ENCODE measurements at regions not wholly inside any gene's neighbourhood (a gene's known extent, or its start where the extent isn't known, plus 50 kb on each side); places are given as distances from the start of the nearest gene placed in this dataset.
"Not testable (repeated sequence)": the region's sequence is repeated elsewhere in the genome, so short reads cannot be mapped to it uniquely, and the experiment has no call there.

DNA sequence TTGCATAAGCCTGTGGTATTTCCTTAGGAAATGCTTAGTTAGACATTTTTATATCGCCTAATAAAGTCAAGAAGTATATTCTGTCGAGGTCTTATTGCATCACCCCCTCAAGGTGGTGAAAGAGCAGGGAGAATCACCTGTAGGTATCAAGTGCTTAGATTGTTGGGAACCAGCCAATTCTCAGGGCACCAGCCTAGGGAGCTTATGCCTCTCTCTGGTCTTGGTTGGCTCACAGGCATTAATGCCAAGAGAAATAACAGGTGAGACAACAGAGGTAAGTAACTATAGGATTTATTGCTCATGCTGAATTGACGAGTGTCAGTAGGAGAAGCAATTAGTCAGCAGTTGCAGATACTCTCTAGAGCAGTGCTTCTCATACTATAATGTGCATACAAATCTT lies 663.3 kb upstream of the ZNF804A start:
- DNase-seq: no peak

DNA sequence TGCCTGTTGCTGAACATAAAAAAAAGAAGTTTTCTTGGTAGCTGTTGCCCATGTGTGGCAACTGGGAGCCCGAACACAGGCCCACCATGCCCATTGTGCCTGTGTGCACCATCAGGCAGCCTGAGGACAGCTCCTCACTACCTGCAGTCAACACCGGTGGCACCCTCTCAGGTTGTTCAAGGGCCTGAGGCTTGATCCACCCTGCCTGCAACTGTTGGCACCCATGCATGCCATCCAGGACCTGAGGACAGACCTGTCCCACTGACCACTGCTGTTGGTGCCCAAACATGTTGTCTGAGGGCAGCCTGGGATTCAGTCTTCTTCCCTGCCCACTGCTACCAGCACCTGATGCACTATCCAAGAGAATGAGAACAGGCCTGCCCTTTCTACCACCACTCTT lies 661.1 kb upstream of the ZNF804A start:
- DNase-seq: no peak

DNA sequence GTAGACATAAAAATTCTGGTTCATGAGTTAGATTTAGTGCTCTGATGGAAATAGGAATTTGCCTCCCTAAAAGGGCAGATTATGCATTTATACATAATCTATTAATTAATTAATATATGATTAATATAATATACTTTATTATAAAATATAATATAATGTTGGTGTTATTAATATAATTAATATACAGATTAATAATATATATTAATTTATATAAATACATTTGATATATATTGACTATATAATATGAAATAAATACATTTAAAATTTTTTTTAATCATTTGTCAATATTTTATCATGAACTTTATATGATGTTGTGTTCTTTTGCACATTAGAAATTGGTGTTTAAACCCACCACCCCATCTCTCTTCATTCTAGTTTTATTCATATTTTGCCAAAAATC lies 652.1 kb upstream of the ZNF804A start:
- no peak for DNase-seq

DNA sequence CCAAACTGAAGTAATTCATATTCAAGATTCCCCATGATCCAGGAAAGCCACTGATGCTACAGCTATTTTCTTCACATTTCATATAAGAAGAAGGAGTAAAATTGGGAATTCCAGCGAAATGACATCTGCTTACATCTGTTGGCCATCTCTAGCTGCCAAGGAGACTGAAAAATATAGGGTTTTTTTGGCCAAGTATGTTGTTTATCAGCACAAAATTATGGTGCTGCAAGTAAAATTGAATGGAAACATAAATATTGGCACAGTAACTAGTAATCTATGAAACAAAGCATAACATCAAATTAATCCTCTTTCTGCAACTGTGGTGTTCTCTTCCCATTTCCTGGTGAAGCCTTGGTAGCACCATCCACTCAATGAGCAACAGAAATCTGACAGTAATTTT lies 649.5 kb upstream of the ZNF804A start:
- DNase-seq: no peak

DNA sequence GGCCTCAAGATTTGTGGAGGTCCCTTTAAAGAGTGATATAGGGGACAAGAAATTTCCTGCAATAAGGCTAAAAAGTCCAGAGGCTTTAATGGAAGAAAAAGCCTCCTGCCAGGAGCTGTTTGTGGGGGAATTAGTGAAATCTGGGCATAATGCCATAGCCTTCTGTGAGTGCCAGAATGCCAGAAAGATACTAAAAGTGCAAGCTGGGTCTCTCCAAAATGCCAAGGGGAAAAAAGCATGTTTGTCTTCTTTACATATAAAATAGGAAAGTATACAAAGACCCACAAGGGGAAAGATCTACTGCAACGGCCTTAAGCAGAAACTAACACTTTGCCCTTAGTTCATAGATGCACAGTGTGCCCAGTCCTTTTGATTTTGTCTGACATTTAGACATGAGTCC lies 647.7 kb upstream of the ZNF804A start:
- DNase-seq: no peak

DNA sequence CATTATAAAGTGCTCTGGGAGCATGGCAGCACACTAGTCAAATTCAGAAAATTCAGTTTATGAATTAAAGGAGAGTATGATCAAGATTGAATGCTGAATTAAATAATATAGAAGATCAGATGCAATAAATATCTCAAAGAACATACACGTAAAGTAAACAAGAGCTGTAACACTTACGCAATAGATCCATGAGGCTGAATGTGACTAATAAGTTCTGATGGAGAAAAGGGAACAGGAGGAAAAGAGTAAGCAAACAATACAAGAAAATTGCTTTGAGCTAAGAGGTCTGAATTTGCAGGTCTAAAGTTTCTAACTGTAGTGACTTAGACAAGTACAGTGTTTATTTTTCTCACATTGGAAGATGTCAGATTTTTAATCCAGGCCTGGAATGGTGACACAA lies 646.7 kb upstream of the ZNF804A start:
- DNase-seq: no peak

DNA sequence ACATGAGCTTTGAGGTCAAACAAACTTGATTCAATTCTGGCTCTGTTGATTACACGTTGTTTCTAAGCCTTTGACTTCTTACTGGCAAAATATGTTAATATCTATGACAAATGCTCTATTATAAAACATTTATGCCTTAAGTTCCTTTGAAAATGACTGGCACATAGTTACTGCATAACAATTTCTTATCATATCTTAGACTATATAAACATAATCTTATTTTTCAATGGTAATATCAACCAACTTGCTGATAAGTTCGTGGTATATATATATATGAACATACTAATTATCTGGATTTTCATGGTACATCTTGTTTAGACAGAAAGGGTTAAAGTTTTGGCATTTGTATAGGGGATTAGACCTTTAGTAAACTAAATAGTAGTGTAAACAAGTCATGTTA lies 645.6 kb upstream of the ZNF804A start:
- DNase-seq: no peak

DNA sequence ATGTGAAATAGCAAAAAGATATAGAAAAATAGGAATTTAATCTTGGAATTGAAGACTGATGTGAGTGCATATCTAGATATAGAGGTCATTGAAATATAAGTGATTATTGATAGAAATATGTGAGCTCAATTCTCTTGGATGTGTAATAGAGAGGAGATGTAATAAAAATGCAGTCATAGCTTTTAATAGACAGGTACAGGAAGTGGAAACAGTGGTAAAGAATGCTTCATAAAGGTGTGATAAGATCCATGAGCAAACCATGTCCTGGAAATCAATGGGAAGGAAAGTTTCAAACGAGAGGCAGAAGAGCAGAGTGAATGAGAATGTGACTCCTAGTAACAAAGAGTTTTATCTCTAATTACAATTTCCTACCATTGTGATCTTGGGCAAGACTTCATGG lies 634.7 kb upstream of the ZNF804A start:
- DNase-seq: no peak

DNA sequence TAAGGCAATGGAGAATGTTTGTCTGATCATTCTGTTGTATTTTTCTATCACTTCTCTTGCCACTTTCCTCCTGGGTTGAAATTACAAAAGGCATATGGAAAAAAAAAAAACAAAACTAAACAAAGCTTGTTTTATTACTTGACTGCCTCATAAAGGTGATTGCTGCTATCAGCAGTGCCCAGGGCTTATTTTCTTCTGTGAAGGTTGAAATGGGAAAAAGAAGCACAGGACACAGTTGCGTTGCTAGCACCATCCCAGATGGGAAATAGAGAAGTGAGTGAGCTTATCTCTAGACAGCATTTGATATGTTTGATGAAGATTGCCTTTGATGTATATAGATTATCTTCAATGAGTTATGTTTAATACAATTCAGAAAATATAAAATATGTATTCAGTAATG lies 633.8 kb upstream of the ZNF804A start:
- no peak for DNase-seq

DNA sequence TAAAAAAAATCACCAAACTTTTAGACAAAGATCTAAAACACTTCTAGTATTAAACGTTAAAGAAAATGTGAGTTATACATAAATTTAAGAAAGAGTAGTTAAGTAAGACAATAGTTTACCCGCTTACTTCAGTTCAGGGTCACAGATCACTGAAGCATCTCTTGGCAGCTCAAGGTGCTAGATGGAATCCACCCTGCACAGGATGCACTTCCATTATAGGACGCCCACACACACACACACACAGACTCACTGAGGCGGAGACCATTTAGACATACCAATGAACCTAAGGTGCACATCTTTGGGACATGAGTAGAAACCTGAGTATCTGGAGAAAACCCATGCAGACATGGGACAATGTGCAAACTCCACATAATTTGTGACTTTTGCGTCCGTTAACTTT lies 630.6 kb upstream of the ZNF804A start:
- DNase-seq: no peak

DNA sequence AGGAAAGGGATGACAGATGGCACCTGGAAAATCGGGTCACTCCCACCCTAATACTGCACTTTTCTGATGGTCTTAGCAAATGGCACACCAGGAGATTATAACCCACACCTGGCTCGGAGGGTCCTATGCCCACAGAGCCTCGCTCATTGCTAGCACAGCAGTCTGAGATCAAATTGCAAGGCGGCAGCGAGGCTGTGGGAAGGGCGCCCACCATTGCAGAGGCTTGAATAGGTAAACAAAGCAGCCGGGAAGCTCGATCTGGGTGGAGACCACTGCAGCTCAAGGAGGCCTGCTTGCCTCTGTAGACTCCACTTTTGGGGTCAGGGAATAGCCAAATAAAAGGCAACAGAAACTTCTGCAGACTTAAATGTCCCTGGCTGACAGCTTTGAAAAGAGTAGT lies 622.7 kb upstream of the ZNF804A start:
- DNase-seq: not testable (repeated sequence)

DNA sequence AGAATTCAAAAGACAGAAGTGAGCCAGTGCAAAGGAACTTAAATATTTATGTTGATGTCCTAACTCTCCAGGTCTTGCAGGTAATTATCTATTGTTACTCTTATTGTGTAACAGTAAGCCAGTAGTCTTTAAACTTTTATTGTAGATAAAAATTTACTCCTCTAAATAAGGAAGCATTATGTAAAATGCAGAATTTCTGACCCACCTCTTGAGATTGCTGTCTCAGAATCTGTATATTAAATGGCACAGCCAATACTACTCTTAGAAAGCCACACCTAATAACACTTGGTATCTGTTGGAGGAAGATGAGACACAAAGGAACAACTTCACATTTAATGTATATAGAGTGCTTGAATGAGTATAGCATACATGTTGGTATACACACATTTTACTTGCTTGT lies 613.5 kb upstream of the ZNF804A start:
- no peak for DNase-seq

DNA sequence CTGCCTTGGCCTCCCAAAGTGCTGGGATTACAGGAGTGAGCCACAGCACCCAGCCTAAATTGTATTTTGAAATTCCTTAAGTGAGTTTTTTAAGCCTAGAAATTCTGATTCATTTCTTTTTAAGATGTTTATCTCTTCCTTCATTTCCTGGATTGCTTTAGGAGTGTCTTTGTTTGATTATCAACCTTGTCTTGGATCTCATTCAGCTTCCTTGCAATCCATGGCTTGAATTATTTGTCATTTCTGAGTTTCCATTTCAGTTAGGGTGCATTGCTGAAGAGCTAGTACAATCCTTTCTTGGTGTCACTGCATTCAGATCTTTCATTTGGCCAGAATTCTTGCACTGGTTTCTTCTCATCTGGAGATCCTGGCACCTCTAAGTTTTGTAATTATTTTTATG lies 606.4 kb upstream of the ZNF804A start:
- DNase-seq: no peak

DNA sequence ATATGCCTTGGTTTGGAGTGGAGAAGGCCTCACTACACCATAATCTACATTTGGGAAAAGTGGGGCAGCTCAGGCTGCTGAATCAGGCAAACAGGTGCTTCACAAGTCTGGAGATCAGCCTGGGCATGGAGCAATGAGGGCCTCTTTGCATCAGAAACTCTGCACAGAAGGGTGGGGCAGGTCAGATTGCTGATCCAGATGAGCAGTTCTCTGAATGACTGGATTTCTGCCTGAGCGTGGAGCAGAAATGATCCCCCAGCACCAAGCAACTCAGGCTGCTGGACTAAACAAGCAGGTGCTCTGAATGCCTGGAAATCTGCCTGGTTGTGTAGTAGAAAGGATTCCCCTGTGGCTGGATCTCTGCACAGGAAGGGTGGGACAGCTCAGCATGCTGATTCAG lies 605.3 kb upstream of the ZNF804A start:
- no peak for DNase-seq

DNA sequence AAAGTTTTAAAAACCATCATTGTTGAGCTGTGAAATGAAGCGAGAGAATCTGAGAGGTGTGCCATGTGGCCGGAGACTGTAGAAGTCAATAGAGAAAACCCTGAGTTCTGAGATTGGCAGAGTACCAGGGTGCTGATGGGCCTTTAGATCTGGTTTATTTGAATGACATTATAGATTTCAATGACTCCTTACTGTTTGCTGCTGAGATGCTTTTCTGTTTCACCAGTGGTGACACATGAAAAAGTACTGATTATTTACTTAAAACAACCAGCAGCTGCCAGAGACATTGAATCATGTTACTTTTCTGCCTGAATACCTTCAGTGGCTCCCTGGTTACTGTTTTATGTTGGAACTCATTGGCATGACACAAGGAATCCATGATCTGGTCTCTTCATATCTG lies 602.7 kb upstream of the ZNF804A start:
- no peak for DNase-seq

DNA sequence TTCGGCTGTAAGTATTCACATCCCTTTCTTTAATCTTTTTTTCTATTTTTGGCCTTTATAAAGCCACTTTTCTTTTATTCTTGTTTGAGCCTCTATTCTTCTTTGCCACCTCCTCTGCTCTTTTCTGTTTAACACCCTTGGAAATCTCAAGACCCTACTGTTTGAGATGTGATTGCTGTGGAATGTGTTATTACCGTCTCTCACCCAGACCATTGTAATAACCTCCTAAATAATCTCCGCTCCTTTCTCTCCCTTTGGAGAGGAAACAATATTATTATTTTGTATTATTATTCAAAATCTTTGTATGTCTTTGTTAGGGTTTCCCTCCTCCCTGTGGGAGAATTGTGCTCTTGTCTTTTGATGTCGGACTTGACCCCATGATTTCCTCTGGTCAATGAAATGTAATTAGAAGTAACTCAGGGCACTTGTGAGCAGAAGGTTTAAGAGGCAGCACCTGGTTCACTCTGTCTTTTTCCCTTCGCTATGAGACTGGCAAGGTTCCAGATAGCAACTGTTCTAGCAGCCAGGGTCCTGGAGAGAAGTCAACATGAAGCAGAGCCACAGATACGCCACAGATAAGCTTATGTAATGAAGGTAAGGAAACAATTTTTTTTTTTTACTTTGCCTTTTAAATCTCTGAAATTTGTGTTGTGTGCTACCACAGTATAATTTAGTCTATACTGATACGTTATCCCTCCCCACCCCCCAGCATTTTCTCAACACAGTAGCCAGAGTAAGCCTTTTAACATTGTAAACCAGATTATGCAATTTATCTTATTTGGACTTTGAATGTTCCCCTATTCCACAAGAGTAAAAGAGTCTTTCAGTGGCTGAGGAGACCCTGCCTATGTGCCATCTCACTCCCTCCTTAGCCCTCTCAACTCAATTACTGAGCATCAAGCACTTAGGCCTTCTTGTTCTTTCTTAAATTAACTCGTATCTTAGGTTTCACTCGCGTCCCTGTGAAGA lies 601.2 kb upstream of the ZNF804A start:
- no peak for DNase-seq

DNA sequence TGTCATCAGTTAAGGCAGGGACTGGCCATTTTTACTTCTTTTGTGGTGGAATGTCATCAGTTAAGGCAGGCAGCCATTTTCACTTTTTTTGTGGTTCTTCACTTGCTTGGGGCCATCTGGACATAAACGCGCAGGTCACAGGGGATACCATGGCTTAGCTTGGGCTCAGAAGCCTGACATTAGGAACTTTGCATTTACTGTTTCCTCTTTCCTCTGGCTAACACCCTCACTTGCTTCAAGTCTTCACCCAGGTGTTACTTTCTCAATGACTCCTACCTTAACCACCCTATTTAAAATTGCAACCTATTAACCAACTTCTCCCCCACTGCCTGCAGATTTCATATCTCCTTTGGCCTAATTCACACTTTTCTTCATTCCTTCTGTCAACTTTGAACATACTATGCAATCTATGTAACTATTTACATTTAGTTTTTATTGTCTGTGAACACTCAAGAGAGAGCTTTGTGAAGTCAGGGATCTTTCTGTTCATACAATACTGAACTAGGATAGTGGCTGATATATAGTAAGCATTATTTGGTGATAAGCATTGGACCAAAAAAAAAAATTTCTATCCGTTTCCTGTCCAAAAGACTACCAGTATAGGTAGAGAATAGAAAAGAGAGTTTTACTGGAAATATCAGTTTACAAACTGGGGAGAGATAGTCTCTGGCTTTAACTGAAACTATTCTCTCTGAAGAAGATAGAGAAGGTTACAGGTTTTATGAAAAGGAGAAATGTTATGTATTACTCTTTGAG lies 600.1 kb upstream of the ZNF804A start:
- no peak for DNase-seq

DNA sequence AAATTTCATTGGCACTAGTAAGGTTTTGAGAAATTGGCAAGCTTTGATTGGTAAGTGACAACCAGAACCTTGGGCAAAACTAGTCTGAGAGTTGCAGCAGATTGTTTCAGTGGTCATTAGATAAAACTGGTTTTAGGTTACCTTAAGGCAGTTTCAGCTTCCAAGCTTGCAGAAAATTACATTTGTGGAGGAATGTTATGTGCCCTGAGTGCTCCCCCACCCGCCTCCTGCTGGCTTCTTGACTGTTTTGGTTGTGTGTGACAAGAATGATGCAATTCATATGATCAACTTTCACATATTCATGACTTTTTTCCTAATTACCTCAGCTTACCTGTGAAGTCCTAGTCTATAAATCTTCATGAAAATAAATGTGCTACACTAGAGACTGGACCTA lies 599.5 kb upstream of the ZNF804A start:
- DNase-seq: no peak

DNA sequence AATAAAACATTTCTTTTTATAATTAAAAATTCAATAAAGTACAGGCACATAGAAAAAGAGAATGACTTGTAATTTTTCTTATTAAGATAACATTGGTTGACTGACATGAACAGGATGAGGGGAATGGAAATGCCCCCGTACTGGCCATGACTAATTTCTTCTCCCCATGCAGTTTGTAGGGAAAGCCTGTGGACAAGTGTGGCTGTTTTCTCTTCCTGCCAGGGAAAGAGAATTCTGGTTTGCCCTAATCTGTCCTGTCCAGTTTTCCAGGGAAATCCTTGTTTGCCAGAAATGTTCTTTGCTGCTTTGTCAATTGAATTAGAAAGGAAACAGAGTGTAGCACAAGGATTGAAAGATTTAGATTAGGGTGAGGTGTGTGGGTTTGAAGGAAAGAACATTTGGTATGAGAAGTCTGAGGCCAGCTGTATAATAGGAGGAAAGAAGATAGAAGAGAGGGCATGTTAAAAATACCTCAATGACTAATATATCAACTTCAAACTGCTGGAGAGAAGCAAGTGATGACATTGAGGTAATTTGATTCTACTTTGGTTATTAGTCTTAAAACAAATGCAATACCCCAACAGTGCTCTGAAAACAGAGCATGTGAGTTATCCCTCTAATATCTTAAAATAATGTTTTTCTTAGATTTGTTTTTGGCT lies 593.9 kb upstream of the ZNF804A start:
- DNase-seq: no peak

DNA sequence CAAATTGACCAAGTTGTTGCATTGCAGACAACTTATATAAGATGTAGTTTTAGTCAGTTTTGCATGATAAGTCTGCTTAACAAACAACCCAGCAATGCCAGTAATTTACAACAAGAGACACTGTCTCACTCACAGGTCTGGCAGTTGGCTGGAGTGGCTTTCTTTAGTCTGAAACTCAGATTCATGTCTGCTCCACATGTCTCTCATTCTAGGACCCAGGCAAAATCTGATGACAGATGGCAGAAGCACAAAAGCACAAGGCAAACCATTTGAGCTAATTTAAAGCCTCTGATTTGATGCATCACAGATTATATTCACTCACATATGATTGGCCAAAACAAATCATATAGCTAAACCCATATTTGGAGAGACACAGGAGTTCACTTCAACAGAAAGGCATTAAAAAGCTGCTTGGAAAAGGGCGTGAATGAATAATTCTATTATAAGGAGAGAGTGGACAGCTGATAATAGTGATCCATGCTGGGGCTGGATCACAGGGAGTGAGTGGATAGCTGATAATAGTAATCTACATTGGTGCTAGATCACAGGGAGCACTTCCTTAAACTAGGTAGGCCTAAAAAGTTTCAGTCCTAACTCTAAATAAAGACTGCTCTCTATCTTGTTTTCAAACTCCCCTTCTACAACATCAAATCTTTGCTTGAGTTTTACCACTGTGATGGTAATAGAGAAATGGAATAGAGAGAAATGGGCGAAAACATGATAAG lies 593.2 kb upstream of the ZNF804A start:
- DNase-seq: no peak

DNA sequence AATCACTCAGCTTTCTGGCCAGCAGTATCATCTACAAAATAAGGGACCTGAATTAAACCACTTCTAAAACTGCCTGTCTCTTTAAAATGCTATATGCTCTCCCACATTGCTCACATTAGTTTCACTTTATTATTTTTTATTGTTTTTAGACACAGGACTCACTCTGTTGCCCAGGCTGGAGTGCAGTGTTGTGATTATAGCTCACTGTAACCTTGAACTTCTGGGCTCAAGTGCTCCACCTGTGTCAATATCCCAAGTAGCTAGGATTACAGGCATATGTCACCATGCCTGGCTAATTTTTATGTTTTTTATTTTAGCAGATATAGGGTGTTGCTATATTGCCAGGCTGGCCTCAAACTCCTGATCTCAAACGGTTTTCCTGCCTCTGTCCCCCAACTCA lies 591.3 kb upstream of the ZNF804A start:
- DNase-seq: no peak

DNA sequence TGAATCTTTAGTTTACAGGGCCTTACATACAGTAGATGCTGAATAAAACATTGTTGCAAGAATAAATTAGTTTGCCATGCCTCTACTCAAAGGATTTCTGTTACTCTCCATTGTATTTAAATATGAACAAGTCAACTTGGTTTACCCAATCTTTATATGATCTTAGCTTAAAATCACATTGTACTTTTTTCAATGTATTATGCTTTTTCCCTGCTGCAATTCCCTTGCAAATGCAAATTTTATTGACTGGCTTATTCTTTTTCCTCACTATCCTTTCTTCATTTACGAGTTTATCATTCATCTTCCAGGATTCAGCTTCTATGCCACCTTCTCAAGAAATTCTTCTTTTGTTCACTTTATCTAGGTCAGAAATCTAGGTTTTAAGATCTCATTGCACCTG lies 571.4 kb upstream of the ZNF804A start:
- DNase-seq: no peak

DNA sequence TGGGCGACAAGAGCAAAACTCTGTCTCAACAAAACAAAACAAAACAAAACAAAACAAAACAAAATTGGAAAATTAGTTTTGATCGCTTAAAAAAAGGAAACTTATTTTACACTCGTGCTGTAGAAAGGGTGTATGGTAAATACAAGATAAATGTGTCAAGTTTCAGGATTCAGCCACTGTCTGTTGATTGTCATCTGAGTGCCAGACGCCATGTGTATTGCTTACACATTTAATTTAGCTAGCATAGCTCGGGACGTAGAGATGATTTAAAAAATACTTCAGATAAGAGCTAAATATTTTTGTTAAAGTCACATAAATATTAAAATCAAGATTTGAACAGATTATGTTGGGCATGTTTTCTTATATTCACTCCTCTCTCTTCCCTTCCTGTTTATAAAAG lies 568.1 kb upstream of the ZNF804A start:
- no peak for DNase-seq

All from activated effector memory CD4-positive, alpha-beta T cell treated with anti-CD3 and anti-CD28 coated beads, Interleukin-2, amount 50 U/mL, for 16 hours (primary cell).